IMR-90 (cell line): ENCODE measurements at regions not wholly inside any gene's neighbourhood (a gene's known extent, or its start where the extent isn't known, plus 50 kb on each side); places are given as distances from the start of the nearest gene placed in this dataset.

ENCODE experiments used
- ATAC-seq: fragments of 200-7000 bp; cut with Tn5 transposase; 2 replicates; pipeline ENCODE4 v1.9.1; 2020; ENCODE audit warnings: low read depth, mild to moderate bottlenecking, moderate library complexity
- BruUV-seq: library from RNA; stranded (reverse); fragments of 400-500 nt; replicated peaks from 2 replicates; lab custom pipeline; 2021; lab: Mats Ljungman, UMichigan
- CTCF ChIA-PET: fragments of 300-600 bp; formaldehyde crosslinking; extraction: SDS; loops from one replicate; lab custom pipeline; 2021; ENCODE audit warnings: antibody characterized with exemption; lab: Yijun Ruan, JAX
- POLR2A ChIA-PET: fragments of 300-600 bp; sonication (Branson Sonifier 250); formaldehyde crosslinking; loops from one replicate; lab custom pipeline; 2022; ENCODE audit warnings: antibody characterized with exemption; ENCODE audit not compliant: unreplicated experiment; lab: Charles Lee
- DNase-seq: peaks from one replicate; pipeline ENCODE4 v3.0.0; 2013
- H2AFZ ChIP-seq: replicated peaks from 2 replicates; pipeline ENCODE3; 2013; ENCODE audit warnings: low read length, mild to moderate bottlenecking; ENCODE audit not compliant: poor library complexity
- H2AK5ac ChIP-seq: 2 replicates; pipeline ENCODE4 v1.6.1; 2013; ENCODE audit warnings: low read depth, low read length, inconsistent platforms
- H2AK9ac ChIP-seq: replicated peaks from 2 replicates; pipeline ENCODE3; 2013; ENCODE audit warnings: mild to moderate bottlenecking, low read depth, low read length, moderate library complexity; ENCODE audit not compliant: poor library complexity
- H2BK120ac ChIP-seq: 2 replicates; pipeline ENCODE4 v1.6.1; 2013; ENCODE audit warnings: low read depth, low read length, inconsistent platforms
- H2BK15ac ChIP-seq: 3 replicates; pipeline ENCODE4 v1.6.1; 2013; ENCODE audit warnings: low read depth, low read length, inconsistent platforms
- H2BK20ac ChIP-seq: 2 replicates; pipeline ENCODE4 v1.6.1; 2013; ENCODE audit warnings: low read depth, mild to moderate bottlenecking, inconsistent platforms, low read length, moderate library complexity
- H2BK5ac ChIP-seq: 2 replicates; pipeline ENCODE4 v1.6.1; 2013; ENCODE audit warnings: mild to moderate bottlenecking, low read depth, low read length, inconsistent platforms; ENCODE audit not compliant: poor library complexity, severe bottlenecking
- H3K14ac ChIP-seq: replicated peaks from 2 replicates; pipeline ENCODE4 v1.6.1; 2013; ENCODE audit warnings: low read depth, low read length, inconsistent platforms
- H3K18ac ChIP-seq: 2 replicates; pipeline ENCODE4 v1.6.1; 2013; ENCODE audit warnings: low read depth, low read length, control low read depth
- H3K23ac ChIP-seq: 2 replicates; pipeline ENCODE4 v1.6.1; 2013; ENCODE audit warnings: low read depth, low read length, inconsistent platforms
- H3K27ac ChIP-seq: 2 replicates; pipeline ENCODE4 v1.5.1; 2013; ENCODE audit warnings: mild to moderate bottlenecking, control low read depth, low read length; ENCODE audit not compliant: insufficient read depth
- H3K27me3 ChIP-seq: 2 replicates; pipeline ENCODE4 v1.6.1; 2013; ENCODE audit warnings: low read length; ENCODE audit not compliant: control insufficient read depth, insufficient read depth
- H3K36me3 ChIP-seq: 2 replicates; pipeline ENCODE4 v1.6.1; 2013; ENCODE audit warnings: low read length, mixed read lengths; ENCODE audit not compliant: control insufficient read depth, insufficient read depth
- H3K4ac ChIP-seq: 2 replicates; pipeline ENCODE4 v1.6.1; 2013; ENCODE audit warnings: low read depth, low read length, inconsistent platforms
- H3K4me1 ChIP-seq: 2 replicates; pipeline ENCODE4 v1.6.1; 2013; ENCODE audit warnings: low read length, mixed read lengths; ENCODE audit not compliant: control insufficient read depth, insufficient read depth
- H3K4me2 ChIP-seq: 2 replicates; pipeline ENCODE4 v1.6.1; 2013; ENCODE audit warnings: low read depth, mild to moderate bottlenecking, control low read depth, low read length, moderate library complexity
- H3K4me3 ChIP-seq: 2 replicates; pipeline ENCODE4 v1.5.1; 2013; ENCODE audit warnings: low read depth, mild to moderate bottlenecking, control low read depth, low read length, moderate library complexity; ENCODE audit not compliant: insufficient read depth
- H3K56ac ChIP-seq: 2 replicates; pipeline ENCODE4 v1.6.1; 2013; ENCODE audit warnings: low read length, inconsistent platforms; ENCODE audit not compliant: insufficient read depth; ENCODE audit errors: extremely low read depth
- H3K79me1 ChIP-seq, 2 experiments: 2 replicates each; pipeline ENCODE4 v1.6.1; 2013; ENCODE audit warnings: low read length in 2 of 2, inconsistent platforms in 1 of 2, low read depth in 1 of 2
- H3K9ac ChIP-seq: 2 replicates; pipeline ENCODE4 v1.6.1; 2013; ENCODE audit warnings: low read depth, low read length, control low read depth
- H3K9me1 ChIP-seq: 2 replicates; pipeline ENCODE4 v1.6.1; 2013; ENCODE audit warnings: low read length, inconsistent platforms; ENCODE audit not compliant: insufficient read depth
- H3K9me3 ChIP-seq: 2 replicates; pipeline ENCODE4 v1.6.1; 2013; ENCODE audit warnings: low read length; ENCODE audit not compliant: control insufficient read depth, insufficient read depth
- H4K20me1 ChIP-seq: 2 replicates; pipeline ENCODE4 v1.6.1; 2013; ENCODE audit warnings: low read length, inconsistent platforms; ENCODE audit not compliant: insufficient read depth
- H4K5ac ChIP-seq: 2 replicates; pipeline ENCODE4 v1.6.1; 2013; ENCODE audit warnings: mild to moderate bottlenecking, low read depth, low read length, control low read depth
- H4K8ac ChIP-seq, 2 experiments: 2 replicates each; pipeline ENCODE4 v1.6.1; 2013; ENCODE audit warnings: low read depth in 2 of 2, low read length in 2 of 2, control low read depth in 1 of 2, inconsistent platforms in 1 of 2
- H4K91ac ChIP-seq: 2 replicates; pipeline ENCODE4 v1.6.1; 2013; ENCODE audit warnings: low read depth, low read length, inconsistent platforms; ENCODE audit not compliant: insufficient read depth
- BHLHE40 ChIP-seq: fragments of 150-350 bp; IDR thresholded peaks from 2 replicates; pipeline ENCODE4 v1.6.1; 2016; ENCODE audit warnings: mild to moderate bottlenecking, low read depth, low read length
- CHD1 ChIP-seq: IDR thresholded peaks from 2 replicates; pipeline ENCODE4 v1.6.1; 2012; ENCODE audit warnings: low read depth, low read length, improper control_type of control experiment
- CTCF ChIP-seq: conservative IDR thresholded peaks from 2 replicates; pipeline ENCODE4 v1.5.1; 2012; ENCODE audit warnings: mild to moderate bottlenecking, low read depth, low read length, improper control_type of control experiment
- ELK1 ChIP-seq: fragments of 150-350 bp; IDR thresholded peaks from 2 replicates; pipeline ENCODE4 v1.6.1; 2016; ENCODE audit warnings: low read depth, mild to moderate bottlenecking, low read length, moderate library complexity, borderline replicate concordance
- FOS ChIP-seq: fragments of 150-350 bp; IDR thresholded peaks from 2 replicates; pipeline ENCODE4 v1.6.1; 2016; ENCODE audit warnings: low read depth, low read length
- MAFK ChIP-seq: IDR thresholded peaks from 2 replicates; pipeline ENCODE4 v1.6.1; 2012; ENCODE audit warnings: low read depth, low read length, improper control_type of control experiment
- MAZ ChIP-seq: IDR thresholded peaks from 2 replicates; pipeline ENCODE4 v1.6.1; 2012; ENCODE audit warnings: low read depth, mild to moderate bottlenecking, low read length, improper control_type of control experiment, moderate library complexity, borderline replicate concordance
- NFE2L2 ChIP-seq: fragments of 150-350 bp; IDR thresholded peaks from 2 replicates; pipeline ENCODE4 v1.6.1; 2016; ENCODE audit warnings: low read depth, mild to moderate bottlenecking, low read length
- POLR2A ChIP-seq: IDR thresholded peaks from 2 replicates; pipeline ENCODE4 v1.6.1; 2012; ENCODE audit warnings: mild to moderate bottlenecking, low read depth, low read length
- RAD21 ChIP-seq: IDR thresholded peaks from 2 replicates; pipeline ENCODE4 v1.6.1; 2012; ENCODE audit warnings: low read length, improper control_type of control experiment
- RCOR1 ChIP-seq: IDR thresholded peaks from 2 replicates; pipeline ENCODE4 v1.6.1; 2012; ENCODE audit warnings: mild to moderate bottlenecking, low read length, improper control_type of control experiment; ENCODE audit not compliant: insufficient replicate concordance
- RFX5 ChIP-seq: IDR thresholded peaks from 2 replicates; pipeline ENCODE4 v1.8.0; 2012; ENCODE audit warnings: low read depth, mild to moderate bottlenecking, low read length, moderate library complexity
- WGBS, 2 experiments: methylation state at CpG; one replicate each; pipeline versions ENCODE4 v1.1.5 to v1.1.7; 2013; ENCODE audit warnings: missing lambda C conversion rate in 2 of 2; ENCODE audit not compliant: insufficient read length in 1 of 2; ENCODE audit errors: extremely low coverage in 2 of 2; 5-methylcytosine and 5-hydroxymethylcytosine counted together
- dilution Hi-C: fragments of 300-500 bp; cut with HindIII; formaldehyde crosslinking; loops from one replicate; pipeline ENCODE4 v1.14.3; 2018; ENCODE audit warnings: low sequenced_read_pairs; ENCODE audit not compliant: unreplicated experiment
- in situ Hi-C: fragments of 300-500 bp; cut with MboI; formaldehyde crosslinking; loops from 3 replicates; pipeline ENCODE4 v1.14.3; 2019; ENCODE audit warnings: low sequenced_read_pairs, inconsistent platforms, mixed read lengths
- intact Hi-C: fragments of 100-400 bp; cut with micrococcal nuclease; formaldehyde crosslinking; loops from 2 replicates; pipeline ENCODE4 v1.10.0; 2022
- TF ChIP-seq, protein P1 (sequence below): fragments of 150-350 bp; IDR thresholded peaks from 2 replicates; pipeline ENCODE4 v1.6.1; 2017; ENCODE audit warnings: mild to moderate bottlenecking, antibody characterized with exemption, low read length, low read depth

DNA sequence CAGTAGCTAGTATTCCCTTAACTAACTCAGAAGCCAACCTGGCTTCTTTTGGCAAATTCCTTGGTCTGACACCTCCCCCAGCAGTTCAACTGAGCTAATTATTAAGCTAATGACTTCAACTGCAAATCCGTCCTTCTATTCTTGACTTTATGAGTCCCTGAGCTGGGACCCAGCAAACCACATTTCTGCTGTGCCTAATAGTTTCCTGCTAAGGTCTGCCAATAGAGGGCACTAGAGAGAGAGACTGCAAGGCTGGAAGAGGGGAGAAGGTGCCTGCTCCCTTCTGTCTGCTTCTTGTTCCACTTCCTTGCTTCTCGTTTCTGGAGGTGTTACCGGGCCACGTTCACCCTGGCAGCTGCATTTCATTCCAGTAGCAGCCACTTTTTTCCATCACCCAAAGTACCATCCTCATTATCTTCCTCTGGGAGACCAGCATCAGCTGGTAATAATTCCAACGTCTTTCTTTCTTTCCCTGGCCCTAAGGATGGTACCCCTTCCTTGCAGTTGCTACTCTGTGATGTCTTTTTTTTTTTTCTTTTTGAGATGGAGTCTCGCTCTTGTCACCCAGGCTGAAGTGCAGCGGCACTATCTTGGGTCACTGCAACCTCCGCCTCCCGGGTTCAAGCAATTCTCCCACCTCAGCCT lies 352.0 kb downstream of the TNS1 start (continued):
- TF ChIP-seq CTCF = peak; percentile 69

DNA sequence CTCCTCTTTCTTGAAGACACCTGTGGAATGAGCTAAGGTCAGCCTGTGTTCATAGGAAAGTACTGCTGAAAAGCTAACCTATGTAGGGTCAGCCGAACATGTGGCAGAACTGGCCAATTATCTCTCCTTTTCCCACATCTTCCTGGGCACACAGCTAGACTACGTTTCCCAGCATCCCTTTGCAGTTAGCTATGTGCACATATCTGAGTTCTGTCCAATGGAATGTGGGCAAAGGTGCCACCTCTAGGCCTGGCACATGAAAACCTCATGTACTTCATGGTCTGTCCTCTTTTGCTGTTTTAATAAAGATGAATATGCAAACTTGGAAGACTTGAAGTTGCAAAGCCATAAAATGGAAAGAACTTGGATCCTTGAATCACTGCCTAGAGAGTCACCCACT lies 352.6 kb downstream of the TNS1 start:
- dilution Hi-C loops = no loop called here
- in situ Hi-C loops = no loop called here
- H4K5ac ChIP-seq = peak overlapping the region; percentile 5; the same call in 1 of the 2 replicates
- TF ChIP-seq CHD1 (no peak), ELK1 (no peak), MAFK (no peak), FOS (no peak), RAD21 (no peak), MAZ (no peak), POLR2A (no peak), BHLHE40 (no peak), RCOR1 (no peak), NFE2L2 (no peak), RFX5 (no peak)
- TF ChIP-seq, protein P1, sequence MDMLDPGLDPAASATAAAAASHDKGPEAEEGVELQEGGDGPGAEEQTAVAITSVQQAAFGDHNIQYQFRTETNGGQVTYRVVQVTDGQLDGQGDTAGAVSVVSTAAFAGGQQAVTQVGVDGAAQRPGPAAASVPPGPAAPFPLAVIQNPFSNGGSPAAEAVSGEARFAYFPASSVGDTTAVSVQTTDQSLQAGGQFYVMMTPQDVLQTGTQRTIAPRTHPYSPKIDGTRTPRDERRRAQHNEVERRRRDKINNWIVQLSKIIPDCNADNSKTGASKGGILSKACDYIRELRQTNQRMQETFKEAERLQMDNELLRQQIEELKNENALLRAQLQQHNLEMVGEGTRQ = no peak

More for the DNA sequence above, 352.6 kb downstream of the TNS1 start:
- peak overlapping the region; percentile 78; the same call in 1 of the 2 replicates for H4K91ac ChIP-seq
- H3K23ac ChIP-seq = no peak overlapping the region; the same call in 1 of the 2 replicates
- no TSS peak for BruUV-seq
- H3K14ac ChIP-seq = peak overlapping the region; percentile 64; the same call in 1 of the 2 replicates
- intact Hi-C loops = loop anchor here (1.0 to 2.0 kb wide), 2 partner anchors 63 to 139 kb away; no protein-coding TSS in a partner anchor
- peak overlapping the region; percentile 62; the same call in 2 of the 3 replicates for H2BK15ac ChIP-seq
- H2AK9ac ChIP-seq = no peak overlapping the region
- no peaks in the 10 kb centered on the region for H3K27me3 ChIP-seq
- H3K4me1 ChIP-seq = peaks cover 5% of the 10 kb centered on the region
- H3K18ac ChIP-seq = 0 out of 2 replicates have a peak overlapping the region, but pooled peaks have one; percentile 42
- no peak overlapping the region for H3K4me2 ChIP-seq
- H2BK20ac ChIP-seq = no peak overlapping the region
- H3K9me3 ChIP-seq = no peaks in the 10 kb centered on the region
- no peak overlapping the region for H2BK5ac ChIP-seq
- ATAC-seq (no peak), DNase-seq (no peak)
- peak overlapping the region; percentile 66 for H3K4ac ChIP-seq
- no peak overlapping the region for H3K27ac ChIP-seq
- no peak overlapping the region for H3K4me3 ChIP-seq
- H3K36me3 ChIP-seq = no peaks in the 10 kb centered on the region
- no peaks in the 10 kb centered on the region for H3K79me1 ChIP-seq
- no peaks in the 10 kb centered on the region for H4K20me1 ChIP-seq
- no peak overlapping the region for H3K56ac ChIP-seq
- CTCF ChIA-PET = interaction anchor here (0.6 to 2.7 kb wide), 14 partner anchors 8 to 229 kb away, joined by 3 to 20 read pairs (median 3); no protein-coding TSS in a partner anchor
- POLR2A ChIA-PET = no interaction called here
- no CpG with 5 or more reads among the region's 2 CpGs for whole genome bisulfite sequencing, 2 experiments
- peak overlapping the region; percentile 60; the same call in 1 of the 2 replicates for H2AK5ac ChIP-seq
- peaks cover 5% of the 10 kb centered on the region for H3K9me1 ChIP-seq
- no peak overlapping the region for H4K8ac ChIP-seq
- peak overlapping the region; percentile 46; the same call in 1 of the 2 replicates for H2BK120ac ChIP-seq
- no peak overlapping the region for H3K9ac ChIP-seq
- H2AFZ ChIP-seq = no peak overlapping the region
